Transverse colon (tissue), 3 donors: ENCODE measurements at regions not wholly inside any gene's neighbourhood (a gene's known extent, or its start where the extent isn't known, plus 50 kb on each side); places are given as distances from the start of the nearest gene placed in this dataset.
"Not testable (repeated sequence)": the region's sequence is repeated elsewhere in the genome, so short reads cannot be mapped to it uniquely, and the experiment has no call there.

ENCODE experiments used
- EP300 ChIP-seq: sonication (generic); formaldehyde crosslinking; IDR thresholded peaks from one replicate; pipeline ENCODE4 v1.6.1; 2017; ENCODE audit warnings: antibody characterized with exemption, low read depth
- POLR2A ChIP-seq: fragments of 450-650 bp; IDR thresholded peaks from one replicate; pipeline ENCODE4 v1.6.1; 2016; ENCODE audit warnings: antibody characterized with exemption, mild to moderate bottlenecking, moderate library complexity
- TF ChIP-seq, protein P1 (sequence below), 5 experiments: fragments of 200-600 bp in 3 of 5; fragments of 450-650 bp in 2 of 5; sonication (generic) in 3 of 5; IDR thresholded peaks; 1 replicate in 2 of 5; 2 replicates in 3 of 5; pipeline ENCODE4 v1.5.1; 2016 to 2017; ENCODE audit warnings: antibody characterized with exemption in 5 of 5, inconsistent platforms in 3 of 5, mild to moderate bottlenecking in 2 of 5, moderate library complexity in 1 of 5

DNA sequence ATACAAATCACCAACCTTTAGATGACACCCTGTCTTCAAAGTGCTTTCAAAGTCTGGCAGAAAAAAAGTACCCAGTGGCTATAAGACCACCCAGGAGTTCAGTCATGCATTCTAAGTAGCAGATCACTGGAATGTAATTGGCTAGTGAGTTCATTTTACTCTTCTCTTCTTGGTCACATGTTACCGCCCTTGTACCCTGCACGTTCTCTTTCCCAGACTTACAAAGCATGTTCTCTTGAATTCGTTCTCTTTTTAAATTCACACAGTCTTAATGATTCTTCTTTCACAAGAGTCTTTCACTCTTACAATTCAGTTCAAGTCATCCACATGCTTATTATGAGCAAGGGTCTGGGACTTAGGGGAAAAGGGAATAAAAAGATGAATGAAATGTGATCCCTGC, 89.4 kb upstream of the TRIM77 start:
- TF ChIP-seq, protein P1, sequence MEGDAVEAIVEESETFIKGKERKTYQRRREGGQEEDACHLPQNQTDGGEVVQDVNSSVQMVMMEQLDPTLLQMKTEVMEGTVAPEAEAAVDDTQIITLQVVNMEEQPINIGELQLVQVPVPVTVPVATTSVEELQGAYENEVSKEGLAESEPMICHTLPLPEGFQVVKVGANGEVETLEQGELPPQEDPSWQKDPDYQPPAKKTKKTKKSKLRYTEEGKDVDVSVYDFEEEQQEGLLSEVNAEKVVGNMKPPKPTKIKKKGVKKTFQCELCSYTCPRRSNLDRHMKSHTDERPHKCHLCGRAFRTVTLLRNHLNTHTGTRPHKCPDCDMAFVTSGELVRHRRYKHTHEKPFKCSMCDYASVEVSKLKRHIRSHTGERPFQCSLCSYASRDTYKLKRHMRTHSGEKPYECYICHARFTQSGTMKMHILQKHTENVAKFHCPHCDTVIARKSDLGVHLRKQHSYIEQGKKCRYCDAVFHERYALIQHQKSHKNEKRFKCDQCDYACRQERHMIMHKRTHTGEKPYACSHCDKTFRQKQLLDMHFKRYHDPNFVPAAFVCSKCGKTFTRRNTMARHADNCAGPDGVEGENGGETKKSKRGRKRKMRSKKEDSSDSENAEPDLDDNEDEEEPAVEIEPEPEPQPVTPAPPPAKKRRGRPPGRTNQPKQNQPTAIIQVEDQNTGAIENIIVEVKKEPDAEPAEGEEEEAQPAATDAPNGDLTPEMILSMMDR (IDR thresholded peaks at IDR 0.05): not testable (repeated sequence)
- not testable (repeated sequence) for TF ChIP-seq EP300, POLR2A
